Muscle layer of colon (tissue), 2 donors: ENCODE measurements at regions not wholly inside any gene's neighbourhood (a gene's known extent, or its start where the extent isn't known, plus 50 kb on each side); places are given as distances from the start of the nearest gene placed in this dataset.

Source experiments
- H3K27ac ChIP-seq: one replicate; pipeline ENCODE4 v1.7.0; 2013; ENCODE audit warnings: low read depth, mild to moderate bottlenecking, low read length, moderate library complexity
- H3K27me3 ChIP-seq, 2 donors: one replicate each; pipeline ENCODE4 v1.7.0; 2013; ENCODE audit warnings: low read length in 2 of 2, mild to moderate bottlenecking in 2 of 2; ENCODE audit not compliant: insufficient read depth in 2 of 2, control insufficient read depth in 1 of 2
- H3K36me3 ChIP-seq: one replicate; pipeline ENCODE4 v1.7.0; 2013; ENCODE audit warnings: mild to moderate bottlenecking, low read length; ENCODE audit not compliant: insufficient read depth
- H3K4me1 ChIP-seq: one replicate; pipeline ENCODE4 v1.7.0; 2013; ENCODE audit warnings: mild to moderate bottlenecking, low read length; ENCODE audit not compliant: insufficient read depth
- H3K4me3 ChIP-seq, 2 donors: one replicate each; pipeline ENCODE4 v1.7.0; 2013; ENCODE audit warnings: low read length in 2 of 2, low read depth in 1 of 2, mild to moderate bottlenecking in 1 of 2, moderate library complexity in 1 of 2
- H3K9ac ChIP-seq: one replicate; pipeline ENCODE4 v1.7.0; 2013; ENCODE audit warnings: low read length
- H3K9me3 ChIP-seq: one replicate; pipeline ENCODE4 v1.7.0; 2013; ENCODE audit warnings: mild to moderate bottlenecking, low read length
- donor health status: abdominal sarcoma.
- donor health status: Adenocarcinoma of cecum.

DNA sequence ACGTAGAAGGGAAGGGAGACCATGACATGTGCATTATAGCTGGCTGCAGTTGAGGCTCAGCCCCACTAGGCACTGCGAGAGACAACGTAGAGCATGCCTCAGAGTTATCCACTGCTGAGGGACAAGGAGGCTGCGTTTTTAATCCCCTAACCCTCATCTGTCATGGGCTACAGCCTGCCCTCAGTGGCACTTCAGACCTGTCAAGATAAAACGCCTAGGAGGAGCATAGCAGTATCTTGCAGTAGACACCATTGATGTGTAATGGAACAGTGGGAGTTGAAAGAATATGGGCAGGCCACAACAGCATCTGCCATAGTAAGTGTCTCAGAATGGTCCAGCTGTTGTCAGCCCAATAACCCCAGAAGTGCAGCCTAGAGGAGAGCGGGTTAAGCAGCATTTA lies 307.0 kb upstream of the PTBP2 start:
- no peaks in the 10 kb centered on the region for H3K27me3 ChIP-seq
- H3K4me1 ChIP-seq, result peaks cover 15% of the 10 kb centered on the region
- H3K9ac ChIP-seq, result no peak overlapping the region
- no peaks in the 10 kb centered on the region for H3K36me3 ChIP-seq
- no peak overlapping the region for H3K27ac ChIP-seq
- no peaks in the 10 kb centered on the region for H3K9me3 ChIP-seq
- H3K4me3 ChIP-seq, result no peak overlapping the region

DNA sequence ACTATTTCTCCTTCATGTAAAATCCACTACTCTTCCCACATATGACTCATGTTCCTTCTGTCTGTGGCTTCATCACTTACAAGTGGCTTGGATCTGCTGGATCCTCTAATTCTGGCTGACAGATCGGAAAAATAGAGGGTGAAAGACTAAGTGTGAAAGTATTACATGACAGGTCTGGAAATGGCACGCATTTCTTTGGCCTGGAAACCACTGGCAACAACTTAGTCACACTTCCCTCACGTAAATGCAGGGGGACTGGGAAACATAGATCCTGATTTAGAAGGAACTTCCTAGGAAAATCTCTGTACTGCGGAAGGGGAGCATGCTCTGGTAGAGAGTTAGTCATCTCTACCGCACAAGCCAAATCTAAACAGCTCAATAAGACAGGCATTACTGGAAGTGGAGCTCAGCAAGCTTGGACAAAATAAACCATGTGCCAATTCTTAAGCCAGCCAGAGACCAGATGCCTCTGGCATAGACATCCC lies 305.4 kb upstream of the PTBP2 start:
- Histone ChIP-seq H3K36me3 (no peaks in the 10 kb centered on the region), H3K9me3 (no peaks in the 10 kb centered on the region), H3K4me1 (peaks cover 15% of the 10 kb centered on the region), H3K27me3 (no peaks in the 10 kb centered on the region), H3K27ac (no peak overlapping the region), H3K4me3 (no peak overlapping the region), H3K9ac (no peak overlapping the region)

DNA sequence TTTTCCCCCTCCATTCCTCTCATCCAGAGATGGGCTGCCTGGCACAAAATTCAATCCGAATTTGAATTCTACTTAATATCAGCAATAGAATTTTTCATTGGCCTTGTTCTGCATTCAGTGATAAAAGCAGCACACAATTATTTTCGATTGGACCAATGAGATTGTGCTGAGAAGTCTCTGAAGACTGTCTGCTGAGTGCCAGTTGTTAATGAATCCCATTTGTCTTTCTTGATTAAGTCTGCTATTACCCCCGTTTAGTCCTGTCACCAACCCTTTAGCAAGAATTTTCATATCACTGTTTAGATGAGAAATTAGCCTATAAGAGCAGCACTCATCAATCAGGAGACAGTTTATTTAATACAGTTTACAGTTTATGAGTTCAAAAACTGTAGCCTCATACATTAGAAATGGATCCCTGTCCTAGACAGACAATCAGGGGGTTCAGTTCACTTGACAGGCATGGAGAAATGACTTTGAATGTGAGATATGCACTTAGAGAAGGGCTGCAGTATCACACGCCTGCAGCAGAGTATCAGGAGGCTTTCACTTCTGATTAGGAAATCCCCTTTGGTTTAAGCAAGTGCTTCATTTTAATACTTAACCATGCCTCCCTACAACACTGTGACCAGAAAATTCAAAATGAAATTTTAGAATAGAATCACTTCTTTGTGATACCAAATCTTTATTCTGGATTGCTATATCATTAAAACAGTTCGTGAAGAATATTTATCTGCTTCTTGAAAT lies 304.7 kb upstream of the PTBP2 start:
- peaks cover 15% of the 10 kb centered on the region for H3K4me1 ChIP-seq
- H3K4me3 ChIP-seq, result no peak overlapping the region
- no peaks in the 10 kb centered on the region for H3K36me3 ChIP-seq
- H3K9me3 ChIP-seq, result no peaks in the 10 kb centered on the region
- H3K27ac ChIP-seq, result no peak overlapping the region
- no peak overlapping the region for H3K9ac ChIP-seq
- H3K27me3 ChIP-seq, result no peaks in the 10 kb centered on the region

DNA sequence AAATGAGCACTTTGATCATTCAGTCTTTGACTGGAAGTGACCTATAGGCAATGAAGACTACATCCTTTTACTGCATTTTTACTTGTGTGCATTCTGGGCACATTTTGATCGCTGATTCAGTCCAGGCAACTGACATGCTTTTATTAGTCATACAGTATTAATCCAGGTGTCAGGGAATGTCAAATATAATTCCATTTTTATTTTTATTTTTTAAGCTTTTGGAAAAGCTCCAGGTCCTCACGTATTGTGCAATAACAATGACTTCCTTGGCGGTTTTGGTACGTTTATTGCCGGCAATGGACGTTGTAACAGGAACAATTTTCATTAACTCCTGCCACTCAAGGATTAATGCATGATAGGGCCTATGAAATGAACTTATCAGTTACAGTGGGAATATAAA lies 302.6 kb upstream of the PTBP2 start:
- H3K9ac ChIP-seq, result no peak overlapping the region

DNA sequence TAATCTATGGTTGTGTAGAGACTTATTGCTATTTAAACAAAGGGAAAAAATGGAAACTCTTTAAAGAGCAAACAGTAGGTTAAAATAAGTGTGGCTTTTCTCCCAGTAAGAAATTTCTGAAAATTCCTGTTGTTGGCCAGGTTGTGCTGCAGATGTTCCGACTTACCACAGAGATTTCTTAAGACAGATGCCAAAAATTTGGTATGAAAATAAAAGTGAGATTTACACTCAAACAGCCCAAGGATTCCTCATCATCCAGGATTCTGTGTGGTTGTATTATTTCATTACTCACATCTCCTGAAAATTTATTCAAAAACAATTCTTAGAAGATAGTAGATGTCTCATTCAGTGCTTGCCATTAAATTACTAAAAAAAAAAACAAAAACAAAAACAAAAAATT lies 296.7 kb upstream of the PTBP2 start:
- Histone ChIP-seq H3K4me3 (no peak overlapping the region), H3K9ac (no peak overlapping the region), H3K27me3 (no peaks in the 10 kb centered on the region), H3K4me1 (peaks cover 11% of the 10 kb centered on the region), H3K36me3 (no peaks in the 10 kb centered on the region), H3K27ac (no peak overlapping the region), H3K9me3 (peaks cover 5% of the 10 kb centered on the region)

More for the DNA sequence above, 302.6 kb upstream of the PTBP2 start:
- Histone ChIP-seq H3K9me3 (no peaks in the 10 kb centered on the region), H3K36me3 (no peaks in the 10 kb centered on the region), H3K27ac (no peak overlapping the region), H3K27me3 (no peaks in the 10 kb centered on the region), H3K4me3 (no peak overlapping the region), H3K4me1 (peaks cover 15% of the 10 kb centered on the region)

DNA sequence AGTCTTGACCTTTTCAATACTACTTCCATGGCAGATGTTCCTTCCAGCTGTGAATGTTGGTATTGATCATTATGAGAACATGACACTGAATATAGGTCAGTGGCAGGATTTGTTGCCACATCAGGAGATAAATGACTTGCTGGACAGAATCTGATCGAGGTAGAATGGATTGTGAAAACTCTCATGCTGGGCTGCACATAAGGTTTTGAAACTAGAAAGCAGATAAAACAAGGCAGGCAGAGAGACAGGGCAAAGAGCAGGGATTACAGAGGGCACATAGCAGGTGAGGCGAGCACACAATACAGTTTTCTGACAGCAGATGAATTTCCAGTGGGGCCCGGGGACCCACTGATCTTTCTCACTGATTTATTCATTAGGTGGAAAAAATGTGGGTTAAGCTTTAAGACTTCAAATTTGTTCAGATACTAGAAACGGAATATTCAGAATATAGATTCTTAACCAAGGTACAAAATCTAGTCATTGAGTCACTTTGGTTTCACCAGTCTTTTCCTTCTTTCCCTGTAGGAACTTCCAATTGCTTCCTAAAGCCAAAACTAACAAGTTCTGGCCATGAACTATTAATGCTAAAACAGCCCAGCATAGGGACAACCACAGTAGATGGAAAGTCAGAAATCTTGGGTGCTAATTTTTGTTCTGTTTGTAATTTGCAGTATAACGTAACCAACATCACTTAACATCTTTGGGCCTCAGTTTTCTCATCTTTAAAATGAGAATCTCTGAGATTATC lies 296.0 kb upstream of the PTBP2 start:
- Histone ChIP-seq H3K4me3 (no peak overlapping the region), H3K9me3 (peaks cover 5% of the 10 kb centered on the region), H3K27me3 (no peaks in the 10 kb centered on the region), H3K27ac (no peak overlapping the region), H3K9ac (no peak overlapping the region), H3K4me1 (peaks cover 11% of the 10 kb centered on the region), H3K36me3 (no peaks in the 10 kb centered on the region)

DNA sequence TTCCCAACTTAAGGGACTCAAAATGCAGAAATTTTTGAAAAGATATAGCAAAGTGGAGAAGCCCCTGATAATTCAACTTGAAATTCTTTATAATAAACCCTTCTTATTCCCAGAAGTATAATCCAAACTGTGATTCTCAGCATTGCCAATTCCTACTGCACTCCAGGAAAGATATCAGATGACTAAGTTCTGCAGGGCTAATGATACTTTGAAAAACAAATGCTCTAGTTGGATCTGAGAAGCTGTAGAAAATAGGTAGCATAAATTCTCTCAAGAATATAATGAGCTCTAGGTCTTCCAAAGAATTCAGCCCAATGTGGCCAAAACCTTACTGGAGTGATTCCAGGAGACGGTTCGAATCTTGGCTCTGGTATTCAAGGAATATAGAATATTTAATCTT lies 294.0 kb upstream of the PTBP2 start:
- Histone ChIP-seq H3K9ac (no peak overlapping the region), H3K4me3 (no peak overlapping the region), H3K4me1 (peaks cover 11% of the 10 kb centered on the region), H3K27ac (no peak overlapping the region), H3K36me3 (no peaks in the 10 kb centered on the region), H3K27me3 (no peaks in the 10 kb centered on the region), H3K9me3 (peaks cover 5% of the 10 kb centered on the region)

DNA sequence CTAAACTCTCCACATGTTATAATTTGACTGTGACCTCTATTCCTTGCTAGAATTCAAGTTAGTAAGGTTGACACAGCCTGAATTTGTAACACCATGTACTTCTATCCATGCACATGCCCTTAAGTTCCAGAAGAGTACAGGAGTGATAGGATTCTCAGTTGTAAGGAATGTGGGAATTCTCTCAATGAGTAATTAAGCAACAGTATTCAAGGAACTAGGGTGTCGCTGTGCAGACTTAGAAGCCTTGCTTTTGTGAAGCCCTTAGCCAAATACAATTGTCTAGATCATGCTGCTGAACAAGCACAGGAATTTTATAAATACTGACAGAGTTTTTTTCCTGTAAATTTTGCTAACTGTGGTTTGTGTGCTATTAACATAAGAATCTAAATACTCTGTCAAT lies 276.3 kb upstream of the PTBP2 start:
- no peaks in the 10 kb centered on the region for H3K4me1 ChIP-seq
- no peak overlapping the region for H3K9ac ChIP-seq
- H3K36me3 ChIP-seq, result no peaks in the 10 kb centered on the region
- H3K27ac ChIP-seq, result no peak overlapping the region
- no peaks in the 10 kb centered on the region for H3K9me3 ChIP-seq
- no peaks in the 10 kb centered on the region for H3K27me3 ChIP-seq
- no peak overlapping the region for H3K4me3 ChIP-seq

DNA sequence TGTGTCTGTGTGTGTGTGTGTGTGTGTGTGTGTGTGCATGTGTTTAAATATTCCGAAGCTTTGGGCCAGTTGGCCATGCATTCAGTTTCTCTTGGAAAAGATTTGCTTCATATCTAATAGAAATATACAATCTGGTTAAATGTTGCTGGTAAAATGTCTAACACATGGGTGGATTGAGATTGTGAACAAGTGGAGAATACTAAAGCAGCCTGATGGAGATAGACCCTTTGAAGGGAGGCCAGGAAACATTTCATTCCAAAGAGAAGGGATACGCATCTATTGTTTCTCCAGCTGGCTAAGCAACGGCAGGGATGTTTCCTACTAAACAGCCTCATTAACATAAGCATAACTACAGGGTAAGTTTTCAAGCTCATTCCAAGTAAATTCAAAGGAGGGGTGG lies 257.5 kb upstream of the PTBP2 start:
- no peaks in the 10 kb centered on the region for H3K4me1 ChIP-seq
- no peaks in the 10 kb centered on the region for H3K27me3 ChIP-seq
- H3K36me3 ChIP-seq, result no peaks in the 10 kb centered on the region
- H3K9ac ChIP-seq, result no peak overlapping the region
- H3K4me3 ChIP-seq, result no peak overlapping the region
- no peaks in the 10 kb centered on the region for H3K9me3 ChIP-seq
- no peak overlapping the region for H3K27ac ChIP-seq

DNA sequence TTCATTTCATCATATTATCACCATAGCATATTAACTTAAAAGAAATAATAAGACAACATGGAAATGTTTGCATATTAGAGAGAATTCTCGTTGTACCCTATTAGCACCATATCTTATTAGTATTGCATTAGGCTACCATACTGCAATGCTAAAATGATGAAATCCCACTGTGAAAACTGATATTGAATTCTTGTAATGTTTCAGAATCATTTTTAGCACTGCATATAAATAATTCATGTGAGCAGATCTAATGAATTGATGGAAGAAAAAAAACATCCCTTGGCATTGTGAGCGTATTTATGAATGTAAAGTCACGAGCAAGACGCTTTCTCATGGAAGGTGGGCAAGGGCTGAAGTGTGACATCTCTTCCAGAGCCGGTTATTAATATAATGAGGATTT lies 257.1 kb upstream of the PTBP2 start:
- no peak overlapping the region for H3K4me3 ChIP-seq
- no peaks in the 10 kb centered on the region for H3K9me3 ChIP-seq
- H3K4me1 ChIP-seq, result no peaks in the 10 kb centered on the region
- H3K9ac ChIP-seq, result no peak overlapping the region
- no peak overlapping the region for H3K27ac ChIP-seq
- no peaks in the 10 kb centered on the region for H3K36me3 ChIP-seq
- H3K27me3 ChIP-seq, result no peaks in the 10 kb centered on the region

DNA sequence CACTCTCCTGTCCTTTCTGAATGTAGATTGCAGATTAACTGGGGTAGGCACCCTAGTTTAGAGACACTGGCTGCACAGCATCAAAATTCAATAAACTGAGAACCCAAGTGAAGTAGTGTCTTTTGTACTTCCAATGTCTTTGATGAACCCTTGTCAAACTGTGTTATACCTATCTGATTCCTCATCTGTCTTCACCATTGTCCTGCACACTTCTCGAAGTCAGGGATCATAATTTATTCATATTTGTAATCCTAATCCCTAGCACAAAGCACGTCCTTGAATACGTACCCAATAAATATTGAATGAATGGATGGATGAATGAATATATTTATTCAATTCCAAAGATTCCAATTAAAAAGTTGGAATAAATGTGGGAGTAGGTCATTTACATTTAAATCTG lies 256.6 kb upstream of the PTBP2 start:
- Histone ChIP-seq H3K36me3 (no peaks in the 10 kb centered on the region), H3K9ac (no peak overlapping the region), H3K4me3 (no peak overlapping the region), H3K27ac (no peak overlapping the region), H3K4me1 (no peaks in the 10 kb centered on the region), H3K27me3 (no peaks in the 10 kb centered on the region), H3K9me3 (no peaks in the 10 kb centered on the region)

DNA sequence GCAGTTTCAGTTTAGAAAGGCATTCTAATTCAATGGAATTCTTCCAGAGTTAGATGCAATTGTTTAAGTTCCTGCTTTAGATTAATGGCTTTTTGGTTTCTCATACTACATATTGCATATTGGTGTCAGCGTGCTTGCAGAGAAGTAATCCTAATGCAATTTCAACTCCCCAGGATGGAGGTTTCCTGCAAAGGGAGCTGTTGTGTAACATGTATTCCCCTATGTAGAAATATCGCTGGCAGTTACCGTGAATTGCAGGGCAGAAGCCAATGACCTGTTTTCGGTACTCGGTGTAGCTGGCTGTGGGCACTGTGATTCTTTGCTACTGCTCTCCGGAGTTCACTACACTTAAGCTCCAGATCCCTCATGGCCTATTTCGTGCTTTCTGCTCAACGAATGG lies 256.1 kb upstream of the PTBP2 start:
- Histone ChIP-seq H3K36me3 (no peaks in the 10 kb centered on the region), H3K9ac (no peak overlapping the region), H3K4me1 (no peaks in the 10 kb centered on the region), H3K27me3 (no peaks in the 10 kb centered on the region), H3K27ac (no peak overlapping the region), H3K4me3 (no peak overlapping the region), H3K9me3 (no peaks in the 10 kb centered on the region)
